Brain microvascular endothelial cell (primary cell): ENCODE measurements at regions not wholly inside any gene's neighbourhood (a gene's known extent, or its start where the extent isn't known, plus 50 kb on each side); places are given as distances from the start of the nearest gene placed in this dataset.

Source experiments
- DNase-seq: peaks from one replicate; pipeline ENCODE4 v3.0.0-alpha.2; 2020
- H3K27ac ChIP-seq: fragments of 250-450 bp; sonication (Bioruptor Pico); 2 replicates; pipeline ENCODE4 v1.5.1; 2020; ENCODE audit warnings: mild to moderate bottlenecking, moderate library complexity
- H3K27me3 ChIP-seq: fragments of 250-450 bp; sonication (Bioruptor Pico); replicated peaks from 2 replicates; pipeline ENCODE4 v1.5.1; 2020; ENCODE audit warnings: mild to moderate bottlenecking
- H3K36me3 ChIP-seq: fragments of 250-450 bp; sonication (Bioruptor Pico); replicated peaks from 2 replicates; pipeline ENCODE4 v1.5.1; 2020; ENCODE audit warnings: mild to moderate bottlenecking
- H3K4me3 ChIP-seq: 2 replicates; pipeline ENCODE4 v1.5.1; 2011; ENCODE audit warnings: low read depth, mild to moderate bottlenecking, control low read depth, low read length, moderate library complexity
- CTCF ChIP-seq: IDR thresholded peaks from 2 replicates; pipeline ENCODE4 v1.5.1; 2011; ENCODE audit warnings: low read depth, mild to moderate bottlenecking, moderate library complexity, low read length, control low read depth, inconsistent platforms; ENCODE audit errors: missing control alignments
- in situ Hi-C: cut with HindIII; loops from 2 replicates; pipeline ENCODE4 v1.10.0; 2017; ENCODE audit warnings: low sequenced_read_pairs, low pct_ligation_motif_present

GRCh38 chr3:78022232-78022631 is 982.3 kb downstream of the ROBO2 start:
- no peak for TF ChIP-seq CTCF
- in situ Hi-C loops, result no loop called here
- DNase-seq, result no peak
- no peak overlapping the region for H3K27ac ChIP-seq
- H3K4me3 ChIP-seq, result no peak overlapping the region
- H3K36me3 ChIP-seq, result no peaks in the 10 kb centered on the region
- no peaks in the 10 kb centered on the region for H3K27me3 ChIP-seq

- no peak for DNase-seq
- no peaks in the 10 kb centered on the region for H3K36me3 ChIP-seq
- no peak overlapping the region for H3K4me3 ChIP-seq
- no peaks in the 10 kb centered on the region for H3K27me3 ChIP-seq
- H3K27ac ChIP-seq, result no peak overlapping the region
- in situ Hi-C loops, result no loop called here
- TF ChIP-seq CTCF, result no peak
These were observed 983.4 kb downstream of the ROBO2 start for GRCh38 chr3:78023257-78023656.

GRCh38 chr3:78025916-78026315 is 986.0 kb downstream of the ROBO2 start:
- no peak for TF ChIP-seq CTCF
- DNase-seq, result no peak
- no peaks in the 10 kb centered on the region for H3K36me3 ChIP-seq
- H3K27ac ChIP-seq, result no peak overlapping the region
- no peak overlapping the region for H3K4me3 ChIP-seq
- in situ Hi-C loops, result no loop called here
- no peaks in the 10 kb centered on the region for H3K27me3 ChIP-seq

GRCh38 chr3:78026318-78026828 is 986.5 kb downstream of the ROBO2 start:
- no peak for DNase-seq
- TF ChIP-seq CTCF, result no peak

GRCh38 chr3:78029775-78030174 is 989.9 kb downstream of the ROBO2 start:
- Histone ChIP-seq H3K36me3 (no peaks in the 10 kb centered on the region), H3K4me3 (no peak overlapping the region), H3K27ac (no peak overlapping the region), H3K27me3 (no peaks in the 10 kb centered on the region)
- TF ChIP-seq CTCF, result no peak
- no peak for DNase-seq
- in situ Hi-C loops, result no loop called here

More at GRCh38 chr3:78026318-78026828, 986.5 kb downstream of the ROBO2 start:
- Histone ChIP-seq H3K4me3 (no peak overlapping the region), H3K27ac (no peak overlapping the region), H3K36me3 (no peaks in the 10 kb centered on the region), H3K27me3 (no peaks in the 10 kb centered on the region)
- in situ Hi-C loops, result no loop called here

GRCh38 chr3:78035131-78035641 is 995.3 kb downstream of the ROBO2 start:
- in situ Hi-C loops, result no loop called here
- Histone ChIP-seq H3K36me3 (no peaks in the 10 kb centered on the region), H3K4me3 (peak overlapping the region; percentile 6), H3K27ac (no peak overlapping the region), H3K27me3 (no peaks in the 10 kb centered on the region)
- no peak for DNase-seq
- no peak for TF ChIP-seq CTCF
